ENCODE measurements at regions not wholly inside any gene's neighbourhood (a gene's known extent, or its start where the extent isn't known, plus 50 kb on each side); places are given as distances from the start of the nearest gene placed in this dataset.
"Not testable (repeated sequence)": the region's sequence is repeated elsewhere in the genome, so short reads cannot be mapped to it uniquely, and the experiment has no call there.

DNA sequence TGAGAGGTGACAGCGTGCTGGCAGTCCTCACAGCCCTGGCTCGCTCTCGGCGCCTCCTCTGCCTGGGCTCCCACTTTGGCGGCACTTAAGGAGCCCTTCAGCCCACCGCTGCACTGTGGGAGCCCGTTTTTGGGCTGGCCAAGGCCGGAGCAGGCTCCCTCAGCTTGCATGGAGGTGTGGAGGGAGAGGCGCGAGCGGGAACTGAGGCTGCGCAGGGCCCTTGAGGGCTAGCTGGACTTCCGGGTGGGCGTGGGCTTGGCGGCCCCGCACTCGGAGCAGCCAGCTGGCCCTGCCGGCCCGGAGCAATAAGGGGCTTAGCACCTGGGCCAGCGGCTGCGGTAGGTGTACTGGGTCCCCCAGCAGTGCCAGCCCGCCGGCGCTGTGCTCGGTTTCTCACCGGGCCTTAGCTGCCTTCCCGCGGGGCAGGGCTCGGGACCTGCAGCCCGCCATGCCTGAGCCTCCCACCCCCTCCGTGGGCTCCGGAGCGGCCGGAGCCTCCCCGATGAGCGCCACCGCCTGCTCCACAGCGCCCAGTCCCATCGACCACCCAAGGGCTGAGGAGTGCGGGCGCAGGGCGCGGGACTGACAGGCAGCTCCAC lies 401.6 kb upstream of the LMO3 start:
- CTCF ChIA-PET (ENCODE audit: low intra/inter-chr PET ratio); ATAC-seq; H3K9ac ChIP-seq (ENCODE audit: insufficient read depth in 1 of 2, low read depth in 2 of 2, low read length in 2 of 2); H4K20me1 ChIP-seq (replicated peaks; ENCODE audit: control insufficient read depth, insufficient read depth, low read length); H3K4me1 ChIP-seq (replicated peaks in 1 of 2; ENCODE audit: control insufficient read depth in 2 of 2, insufficient read depth in 2 of 2, low read length in 2 of 2); H3K4me2 ChIP-seq (ENCODE audit: insufficient read depth, low read length); POLR2A ChIA-PET; H3K9me3 ChIP-seq (replicated peaks; ENCODE audit: control insufficient read depth, insufficient read depth, low read depth, low read length); H3K27me3 ChIP-seq (ENCODE audit: control insufficient read depth in 2 of 2, insufficient read depth in 2 of 2, low read length in 2 of 2); H2AFZ ChIP-seq (ENCODE audit: low read depth, low read length); H3K9me1 ChIP-seq (ENCODE audit: control insufficient read depth, insufficient read depth, low read length); FAIRE-seq; H3K79me2 ChIP-seq (ENCODE audit: control insufficient read depth, insufficient read depth, low read length); H3K27ac ChIP-seq (ENCODE audit: extremely low read depth, low read depth, low read length); intact Hi-C loops (cut with micrococcal nuclease); BruUV-seq (replicated peaks); H3K4me3 ChIP-seq; in situ Hi-C loops (cut with MboI); H3K36me3 ChIP-seq (ENCODE audit: control insufficient read depth, insufficient read depth, low read length): not testable (repeated sequence)
- peak in 1 of 4 experiments; percentile 3 for DNase-seq (ENCODE audit: extremely low read depth in 1 of 4, low spot score in 3 of 4)
- WGBS (ENCODE audit: insufficient coverage, low coverage, missing lambda C conversion rate): under 1% methylated on average over 15 of the region's 43 CpGs
- peak; percentile 57 to 61 for TF ChIP-seq NRF1 (conservative IDR thresholded peaks at IDR 0.05 in 1 of 2, IDR thresholded peaks at IDR 0.05 in 1 of 2)

DNA sequence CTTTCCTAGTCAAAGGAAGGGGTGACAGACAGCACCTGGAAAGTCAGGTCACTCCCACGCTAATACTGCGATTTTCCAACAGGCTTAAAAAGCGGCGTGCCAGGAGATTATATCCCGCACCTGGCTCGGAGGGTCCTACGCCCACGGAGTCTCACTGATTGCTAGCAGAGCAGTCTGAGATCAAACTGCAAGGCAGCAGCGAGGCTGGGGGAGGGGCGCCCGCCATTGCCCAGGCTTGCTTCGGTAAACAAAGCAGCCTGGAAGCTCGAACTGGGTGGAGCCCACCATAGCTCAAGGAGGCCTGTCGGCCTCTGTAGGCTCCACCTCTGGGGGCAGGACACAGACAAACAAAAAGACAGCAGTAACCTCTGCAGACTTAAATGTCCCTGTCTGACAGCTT lies 392.6 kb upstream of the LMO3 start:
- DNase-seq (ENCODE audit: extremely low read depth in 1 of 4, low spot score in 3 of 4); H3K9ac ChIP-seq (ENCODE audit: insufficient read depth in 1 of 2, low read depth in 2 of 2, low read length in 2 of 2); BruUV-seq (replicated peaks); H3K9me1 ChIP-seq (ENCODE audit: control insufficient read depth, insufficient read depth, low read length); H3K9me3 ChIP-seq (replicated peaks; ENCODE audit: control insufficient read depth, insufficient read depth, low read depth, low read length); H2AFZ ChIP-seq (ENCODE audit: low read depth, low read length); CTCF ChIA-PET (ENCODE audit: low intra/inter-chr PET ratio); intact Hi-C loops (cut with micrococcal nuclease); ATAC-seq; H3K4me3 ChIP-seq; H3K4me2 ChIP-seq (ENCODE audit: insufficient read depth, low read length); in situ Hi-C loops (cut with MboI); H3K27me3 ChIP-seq (ENCODE audit: control insufficient read depth in 2 of 2, insufficient read depth in 2 of 2, low read length in 2 of 2); POLR2A ChIA-PET; H3K4me1 ChIP-seq (replicated peaks in 1 of 2; ENCODE audit: control insufficient read depth in 2 of 2, insufficient read depth in 2 of 2, low read length in 2 of 2); FAIRE-seq; H3K79me2 ChIP-seq (ENCODE audit: control insufficient read depth, insufficient read depth, low read length); H3K36me3 ChIP-seq (ENCODE audit: control insufficient read depth, insufficient read depth, low read length); H3K27ac ChIP-seq (ENCODE audit: extremely low read depth, low read depth, low read length); H4K20me1 ChIP-seq (replicated peaks; ENCODE audit: control insufficient read depth, insufficient read depth, low read length): not testable (repeated sequence)
- WGBS (ENCODE audit: insufficient coverage, low coverage, missing lambda C conversion rate): 0% methylated on average over 5 of the region's 14 CpGs

All from K562 (cell line).